Uterus (tissue), 3 donors: ENCODE measurements at regions not wholly inside any gene's neighbourhood (a gene's known extent, or its start where the extent isn't known, plus 50 kb on each side); places are given as distances from the start of the nearest gene placed in this dataset.

Source experiments
- DNase-seq, 2 donors: peaks; one replicate each; pipeline ENCODE4 v3.0.0-alpha.2; 2019 to 2020
- H3K27ac ChIP-seq, 2 donors: fragments of 200-600 bp; sonication (generic); 1 replicate in 1 of 2; 2 replicates in 1 of 2; pipeline ENCODE4 v1.5.1; 2016 to 2018
- H3K27me3 ChIP-seq, 2 donors: fragments of 200-600 bp; sonication (generic); one replicate each; pipeline ENCODE4 v1.5.1; 2018 to 2019; ENCODE audit warnings: control low read depth in 1 of 2
- H3K36me3 ChIP-seq, 2 donors: fragments of 200-600 bp; sonication (generic); one replicate each; pipeline ENCODE4 v1.5.1; 2019; ENCODE audit warnings: control low read depth in 1 of 2
- H3K4me1 ChIP-seq, 2 donors: fragments of 200-600 bp; sonication (generic); one replicate each; pipeline ENCODE4 v1.5.1; 2018 to 2019; ENCODE audit warnings: control low read depth in 1 of 2
- H3K4me3 ChIP-seq, 2 donors: fragments of 200-600 bp; sonication (generic); 1 replicate in 1 of 2; 2 replicates in 1 of 2; pipeline ENCODE4 v1.5.1; 2018 to 2019; ENCODE audit warnings: mild to moderate bottlenecking in 1 of 2
- H3K9me3 ChIP-seq, 2 donors: fragments of 200-600 bp; sonication (generic); one replicate each; pipeline ENCODE4 v1.5.1; 2019; ENCODE audit warnings: control low read depth in 1 of 2
- POLR2A ChIP-seq, 2 donors: fragments of 450-650 bp; IDR thresholded peaks; one replicate each; pipeline ENCODE4 v1.6.1; 2016; ENCODE audit warnings: antibody characterized with exemption in 2 of 2, mild to moderate bottlenecking in 1 of 2, moderate library complexity in 1 of 2
- intact Hi-C: fragments of 100-400 bp; cut with DNase I; formaldehyde crosslinking; loops from one replicate; pipeline ENCODE4 v1.15.1; 2023; ENCODE audit warnings: low total_unique reads
- TF ChIP-seq, protein P1 (sequence below), 4 experiments: fragments of 200-600 bp in 2 of 4; fragments of 450-650 bp in 2 of 4; sonication (generic) in 2 of 4; IDR thresholded peaks; one replicate each; pipeline ENCODE4 v1.5.1; 2016 to 2019; ENCODE audit warnings: antibody characterized with exemption in 4 of 4, mild to moderate bottlenecking in 2 of 4, moderate library complexity in 1 of 4
- donor health status: DM: yes; HTN: yes; CAD: no.

DNA sequence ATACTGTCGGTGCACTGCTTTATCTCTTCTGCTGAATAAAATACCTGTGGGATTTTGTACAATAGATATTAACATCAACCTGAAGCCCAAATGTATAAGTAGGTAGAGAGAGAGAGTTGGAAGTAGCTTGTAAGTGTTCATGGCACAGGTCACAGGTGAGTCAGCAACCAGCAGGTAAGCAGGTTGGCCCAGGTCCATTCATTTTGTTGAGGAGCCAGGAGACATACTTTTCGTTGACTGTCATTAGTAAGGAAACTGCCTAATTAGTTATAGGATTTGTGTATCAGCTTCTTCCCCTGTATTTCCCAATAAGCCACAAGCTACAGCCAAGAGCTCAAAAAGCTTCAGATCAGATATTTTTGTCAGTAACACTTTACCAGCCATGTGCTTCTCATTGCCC lies 650.8 kb downstream of the IRX1 start:
- H3K9me3 ChIP-seq: no peaks in the 10 kb centered on the region
- H3K36me3 ChIP-seq: no peaks in the 10 kb centered on the region
- no peaks in the 10 kb centered on the region for H3K27me3 ChIP-seq
- intact Hi-C loops: loop anchor here (5.0 kb wide), 1 partner anchor 549 kb away; no protein-coding TSS in a partner anchor
- no peak for DNase-seq
- H3K4me3 ChIP-seq: no peak overlapping the region
- H3K27ac ChIP-seq: no peak overlapping the region
- no peak for TF ChIP-seq POLR2A (IDR thresholded peaks at IDR 0.05)
- TF ChIP-seq, protein P1, sequence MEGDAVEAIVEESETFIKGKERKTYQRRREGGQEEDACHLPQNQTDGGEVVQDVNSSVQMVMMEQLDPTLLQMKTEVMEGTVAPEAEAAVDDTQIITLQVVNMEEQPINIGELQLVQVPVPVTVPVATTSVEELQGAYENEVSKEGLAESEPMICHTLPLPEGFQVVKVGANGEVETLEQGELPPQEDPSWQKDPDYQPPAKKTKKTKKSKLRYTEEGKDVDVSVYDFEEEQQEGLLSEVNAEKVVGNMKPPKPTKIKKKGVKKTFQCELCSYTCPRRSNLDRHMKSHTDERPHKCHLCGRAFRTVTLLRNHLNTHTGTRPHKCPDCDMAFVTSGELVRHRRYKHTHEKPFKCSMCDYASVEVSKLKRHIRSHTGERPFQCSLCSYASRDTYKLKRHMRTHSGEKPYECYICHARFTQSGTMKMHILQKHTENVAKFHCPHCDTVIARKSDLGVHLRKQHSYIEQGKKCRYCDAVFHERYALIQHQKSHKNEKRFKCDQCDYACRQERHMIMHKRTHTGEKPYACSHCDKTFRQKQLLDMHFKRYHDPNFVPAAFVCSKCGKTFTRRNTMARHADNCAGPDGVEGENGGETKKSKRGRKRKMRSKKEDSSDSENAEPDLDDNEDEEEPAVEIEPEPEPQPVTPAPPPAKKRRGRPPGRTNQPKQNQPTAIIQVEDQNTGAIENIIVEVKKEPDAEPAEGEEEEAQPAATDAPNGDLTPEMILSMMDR (IDR thresholded peaks at IDR 0.05): no peak
- no peaks in the 10 kb centered on the region for H3K4me1 ChIP-seq

DNA sequence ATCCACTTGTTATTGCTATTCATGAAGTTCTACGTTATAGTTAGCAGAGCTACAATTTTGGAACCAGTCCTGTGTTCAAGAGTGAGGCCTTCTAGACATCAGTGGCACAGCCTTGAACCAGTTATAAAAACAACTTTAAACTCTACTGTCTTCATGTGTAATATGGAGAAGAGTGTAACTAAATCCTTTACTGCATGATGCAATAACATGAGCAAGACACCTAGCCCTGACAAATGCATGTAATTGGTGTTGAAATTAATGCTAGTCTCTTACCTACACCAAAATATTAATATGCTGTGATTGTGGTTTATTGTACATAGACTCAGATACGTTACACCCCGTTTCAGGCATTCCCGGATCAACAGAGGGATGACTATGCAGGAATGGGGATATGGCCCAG lies 654.6 kb downstream of the IRX1 start:
- Histone ChIP-seq H3K27ac (no peak overlapping the region), H3K27me3 (no peaks in the 10 kb centered on the region), H3K36me3 (no peaks in the 10 kb centered on the region), H3K9me3 (no peaks in the 10 kb centered on the region), H3K4me3 (no peak overlapping the region), H3K4me1 (no peaks in the 10 kb centered on the region)
- TF ChIP-seq POLR2A (IDR thresholded peaks at IDR 0.05): no peak
- TF ChIP-seq, protein P1 (IDR thresholded peaks at IDR 0.05): no peak
- intact Hi-C loops: no loop called here
- DNase-seq: no peak

DNA sequence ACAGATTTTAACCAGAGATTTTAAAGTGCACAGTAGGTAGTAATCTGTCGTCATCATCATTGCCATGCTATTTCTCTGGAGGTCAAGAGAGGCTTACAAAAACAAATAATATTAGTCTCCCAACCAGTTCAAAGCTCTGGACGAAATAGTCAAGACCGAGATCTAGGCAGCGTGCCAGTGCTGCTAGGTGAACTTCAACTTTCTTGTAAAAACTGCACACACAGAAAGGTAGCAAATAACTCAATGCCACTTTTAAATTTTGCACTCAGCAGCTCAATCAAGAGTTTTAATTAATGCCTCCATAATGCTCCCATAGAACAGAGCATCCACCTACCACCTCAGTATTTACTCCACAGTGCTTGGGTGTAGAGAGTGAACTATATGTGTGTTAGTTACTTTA lies 656.8 kb downstream of the IRX1 start:
- intact Hi-C loops: no loop called here
- Histone ChIP-seq H3K9me3 (no peaks in the 10 kb centered on the region), H3K4me1 (no peaks in the 10 kb centered on the region), H3K4me3 (no peak overlapping the region), H3K27ac (no peak overlapping the region), H3K27me3 (no peaks in the 10 kb centered on the region), H3K36me3 (no peaks in the 10 kb centered on the region)
- TF ChIP-seq, protein P1 (IDR thresholded peaks at IDR 0.05): no peak
- no peak for TF ChIP-seq POLR2A (IDR thresholded peaks at IDR 0.05)
- no peak for DNase-seq

DNA sequence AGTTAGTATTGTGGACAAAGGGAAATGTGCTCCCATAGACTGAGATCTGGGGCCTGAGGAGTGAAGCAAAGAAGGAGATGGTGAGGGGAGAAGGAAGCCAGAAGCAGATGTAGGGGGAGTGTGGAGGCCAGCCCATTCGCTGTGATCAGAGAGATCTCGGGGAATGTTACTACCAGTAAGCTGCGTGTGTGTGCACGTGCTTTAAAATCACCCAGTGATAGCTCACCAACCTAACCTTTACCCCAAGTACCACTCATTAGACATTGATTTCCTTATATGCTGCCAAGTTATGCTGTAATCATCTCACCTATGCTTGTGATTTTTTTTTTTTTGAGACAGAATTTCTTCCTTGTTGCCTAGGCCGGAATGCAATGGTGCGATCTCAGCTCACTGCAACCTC lies 659.1 kb downstream of the IRX1 start:
- no peak for DNase-seq
- H3K27ac ChIP-seq: no peak overlapping the region
- TF ChIP-seq POLR2A (IDR thresholded peaks at IDR 0.05): no peak

DNA sequence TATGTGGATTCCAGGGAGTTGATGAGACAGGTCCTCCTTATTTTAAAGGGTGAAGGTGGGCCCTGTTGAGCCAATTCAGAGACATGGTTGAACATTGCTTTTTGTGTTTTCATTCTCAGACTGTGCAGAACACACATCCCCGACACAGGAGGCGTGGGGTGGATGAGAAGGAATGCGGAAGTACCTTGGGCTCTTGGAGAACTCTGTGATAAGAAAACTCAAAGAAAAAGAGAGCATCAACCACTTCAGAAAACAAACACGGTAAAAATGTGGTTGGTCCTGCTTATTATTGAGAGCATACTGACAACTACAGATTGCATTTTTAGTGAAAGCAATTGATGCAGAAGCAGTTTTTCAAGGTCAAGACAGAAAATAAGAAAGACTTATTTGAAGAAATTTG lies 659.8 kb downstream of the IRX1 start:
- Histone ChIP-seq H3K36me3 (no peaks in the 10 kb centered on the region), H3K4me1 (no peaks in the 10 kb centered on the region), H3K27ac (no peak overlapping the region), H3K4me3 (no peak overlapping the region), H3K27me3 (no peaks in the 10 kb centered on the region), H3K9me3 (no peaks in the 10 kb centered on the region)
- intact Hi-C loops: no loop called here
- no peak for DNase-seq
- TF ChIP-seq, protein P1 (IDR thresholded peaks at IDR 0.05): no peak
- no peak for TF ChIP-seq POLR2A (IDR thresholded peaks at IDR 0.05)

More for the DNA sequence above, 659.1 kb downstream of the IRX1 start:
- Histone ChIP-seq H3K4me1 (no peaks in the 10 kb centered on the region), H3K9me3 (no peaks in the 10 kb centered on the region), H3K36me3 (no peaks in the 10 kb centered on the region), H3K27me3 (no peaks in the 10 kb centered on the region), H3K4me3 (no peak overlapping the region)
- intact Hi-C loops: no loop called here

DNA sequence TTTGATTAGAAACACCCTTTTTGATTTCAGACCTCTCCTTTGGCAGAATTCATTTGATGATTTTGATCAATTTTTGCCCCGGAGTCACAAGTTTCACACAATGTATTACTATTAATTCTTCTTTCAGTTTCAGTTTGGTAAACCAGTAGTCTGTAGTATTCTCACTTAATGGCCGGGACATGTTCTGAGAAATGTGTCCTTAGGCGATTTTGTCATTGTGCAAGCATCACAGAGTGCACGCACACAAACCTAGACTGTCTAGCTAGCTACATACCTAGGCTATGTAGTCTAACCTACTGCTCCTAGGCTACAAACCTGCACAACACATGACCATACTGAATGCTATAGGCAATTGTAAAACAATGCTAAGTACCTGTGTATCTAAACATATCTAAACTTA lies 662.5 kb downstream of the IRX1 start:
- H3K4me3 ChIP-seq: no peak overlapping the region
- H3K4me1 ChIP-seq: no peaks in the 10 kb centered on the region
- H3K9me3 ChIP-seq: no peaks in the 10 kb centered on the region
- no peaks in the 10 kb centered on the region for H3K36me3 ChIP-seq
- no peak overlapping the region for H3K27ac ChIP-seq
- intact Hi-C loops: no loop called here
- no peak for TF ChIP-seq POLR2A (IDR thresholded peaks at IDR 0.05)
- TF ChIP-seq, protein P1 (IDR thresholded peaks at IDR 0.05): no peak
- no peaks in the 10 kb centered on the region for H3K27me3 ChIP-seq
- no peak for DNase-seq
